ENCODE measurements at regions not wholly inside any gene's neighbourhood (a gene's known extent, or its start where the extent isn't known, plus 50 kb on each side); places are given as distances from the start of the nearest gene placed in this dataset.

GRCh38 chr12:77761286-77761685 is 69.4 kb upstream of the NAV3 start:
- CTCF ChIA-PET, result no interaction called here
- no peaks in the 10 kb centered on the region for H3K4me1 ChIP-seq (ENCODE audit: control insufficient read depth in 1 of 2, extremely low read depth in 1 of 2, insufficient read depth in 2 of 2, low read length in 2 of 2)
- Mint-ChIP-seq H3K36me3 (no peaks in the 10 kb centered on the region), H3K27me3 (no peaks in the 10 kb centered on the region), H3K27ac (no peak overlapping the region), H3K4me1 (no peaks in the 10 kb centered on the region), H3K4me3 (no peak overlapping the region), H3K9me3 (peaks cover 11 to 20% (median 17%) of the 10 kb centered on the region in 3 donors)
- H3K27me3 ChIP-seq (replicated peaks in 1 of 2; ENCODE audit: control insufficient read depth in 2 of 2, extremely low read depth in 1 of 2, insufficient read depth in 2 of 2, low read length in 1 of 2), result no peaks in the 10 kb centered on the region
- no peaks in the 10 kb centered on the region for H3K36me3 ChIP-seq (ENCODE audit: control insufficient read depth in 2 of 2, extremely low read depth in 1 of 2, insufficient read depth in 1 of 2, low read length in 1 of 2)
- POLR2A ChIA-PET, result interaction anchor here in 1 of 2 donors (0.6 kb wide), 1 partner anchor 659 kb away, joined by 3 read pairs; no protein-coding TSS in a partner anchor
- H3K4me3 ChIP-seq (ENCODE audit: control insufficient read depth in 1 of 2, extremely low read depth in 1 of 2, low read length in 1 of 2), result no peak overlapping the region
- no CpG with 5 or more reads among the region's 2 CpGs for WGBS (ENCODE audit: insufficient coverage)
- no peak overlapping the region for H3K27ac ChIP-seq (ENCODE audit: low read length)
- H3K9me3 ChIP-seq, result no peaks in the 10 kb centered on the region
- DNase-seq (no peak), ATAC-seq (replicated peaks in 1 of 4) (no peak)

- ChIA-PET POLR2A (interaction anchor here (0.6 kb wide), 2 partner anchors 83 to 658 kb away, joined by 3 read pairs; no protein-coding TSS in a partner anchor), CTCF (no interaction called here)
- ATAC-seq (replicated peaks in 1 of 4), result no peak
- no peaks in the 10 kb centered on the region for H3K36me3 ChIP-seq (ENCODE audit: control insufficient read depth in 2 of 2, extremely low read depth in 1 of 2, insufficient read depth in 1 of 2, low read length in 1 of 2)
- no peak for DNase-seq
- no peaks in the 10 kb centered on the region for H3K27me3 ChIP-seq (replicated peaks in 1 of 2; ENCODE audit: control insufficient read depth in 2 of 2, extremely low read depth in 1 of 2, insufficient read depth in 2 of 2, low read length in 1 of 2)
- H3K27ac ChIP-seq (ENCODE audit: low read length), result no peak overlapping the region
- H3K9me3 Mint-ChIP-seq, result peaks cover 9 to 20% (median 12%) of the 10 kb centered on the region in 3 donors
- WGBS (ENCODE audit: insufficient coverage), result 71% methylated on average over 4 of the region's 7 CpGs
- no peak overlapping the region for H3K4me3 Mint-ChIP-seq
- no peaks in the 10 kb centered on the region for H3K4me1 ChIP-seq (ENCODE audit: control insufficient read depth in 1 of 2, extremely low read depth in 1 of 2, insufficient read depth in 2 of 2, low read length in 2 of 2)
- no peaks in the 10 kb centered on the region for H3K36me3 Mint-ChIP-seq
- no peak overlapping the region for H3K4me3 ChIP-seq (ENCODE audit: control insufficient read depth in 1 of 2, extremely low read depth in 1 of 2, low read length in 1 of 2)
- H3K27me3 Mint-ChIP-seq, result no peaks in the 10 kb centered on the region
- no peaks in the 10 kb centered on the region for H3K4me1 Mint-ChIP-seq
- no peaks in the 10 kb centered on the region for H3K9me3 ChIP-seq
- no peak overlapping the region for H3K27ac Mint-ChIP-seq
Measured at GRCh38 chr12:77760271-77761025, 70.2 kb upstream of the NAV3 start.

- no peak overlapping the region for H3K4me3 ChIP-seq (ENCODE audit: control insufficient read depth in 1 of 2, extremely low read depth in 1 of 2, low read length in 1 of 2)
- Mint-ChIP-seq H3K36me3 (no peaks in the 10 kb centered on the region), H3K27me3 (no peaks in the 10 kb centered on the region), H3K27ac (no peak overlapping the region), H3K4me1 (no peaks in the 10 kb centered on the region), H3K4me3 (no peak overlapping the region), H3K9me3 (peaks cover 0 to 16% (median 2%) of the 10 kb centered on the region in 3 donors)
- no peaks in the 10 kb centered on the region for H3K9me3 ChIP-seq
- no peaks in the 10 kb centered on the region for H3K4me1 ChIP-seq (ENCODE audit: control insufficient read depth in 1 of 2, extremely low read depth in 1 of 2, insufficient read depth in 2 of 2, low read length in 2 of 2)
- no peaks in the 10 kb centered on the region for H3K27me3 ChIP-seq (replicated peaks in 1 of 2; ENCODE audit: control insufficient read depth in 2 of 2, extremely low read depth in 1 of 2, insufficient read depth in 2 of 2, low read length in 1 of 2)
- no peak for DNase-seq
- POLR2A ChIA-PET, result no interaction called here
- ATAC-seq (replicated peaks in 1 of 4), result no peak
- H3K27ac ChIP-seq (ENCODE audit: low read length), result no peak overlapping the region
- WGBS (ENCODE audit: insufficient coverage), result no CpG with 5 or more reads among the region's 4 CpGs
- CTCF ChIA-PET, result no interaction called here
- no peaks in the 10 kb centered on the region for H3K36me3 ChIP-seq (ENCODE audit: control insufficient read depth in 2 of 2, extremely low read depth in 1 of 2, insufficient read depth in 1 of 2, low read length in 1 of 2)
Measured at GRCh38 chr12:77754086-77754485, 76.6 kb upstream of the NAV3 start.

- no peaks in the 10 kb centered on the region for H3K4me1 ChIP-seq (ENCODE audit: control insufficient read depth in 1 of 2, extremely low read depth in 1 of 2, insufficient read depth in 2 of 2, low read length in 2 of 2)
- Mint-ChIP-seq H3K27me3 (no peaks in the 10 kb centered on the region), H3K27ac (no peak overlapping the region), H3K4me3 (no peak overlapping the region), H3K4me1 (no peaks in the 10 kb centered on the region), H3K36me3 (no peaks in the 10 kb centered on the region), H3K9me3 (peaks cover 0 to 20% (median 2%) of the 10 kb centered on the region in 3 donors)
- no peak overlapping the region for H3K27ac ChIP-seq (ENCODE audit: low read length)
- ATAC-seq (replicated peaks in 1 of 4), result no peak
- WGBS (ENCODE audit: insufficient coverage), result no CpG with 5 or more reads among the region's 2 CpGs
- H3K27me3 ChIP-seq (replicated peaks in 1 of 2; ENCODE audit: control insufficient read depth in 2 of 2, extremely low read depth in 1 of 2, insufficient read depth in 2 of 2, low read length in 1 of 2), result no peaks in the 10 kb centered on the region
- no peak overlapping the region for H3K4me3 ChIP-seq (ENCODE audit: control insufficient read depth in 1 of 2, extremely low read depth in 1 of 2, low read length in 1 of 2)
- H3K36me3 ChIP-seq (ENCODE audit: control insufficient read depth in 2 of 2, extremely low read depth in 1 of 2, insufficient read depth in 1 of 2, low read length in 1 of 2), result no peaks in the 10 kb centered on the region
- DNase-seq, result no peak
- ChIA-PET CTCF (no interaction called here), POLR2A (no interaction called here)
- H3K9me3 ChIP-seq, result no peaks in the 10 kb centered on the region
Measured at GRCh38 chr12:77751939-77752338, 78.8 kb upstream of the NAV3 start.

- H3K9me3 ChIP-seq, result no peaks in the 10 kb centered on the region
- DNase-seq (peak in 1 of 35 experiments; percentile 4), ATAC-seq (replicated peaks in 1 of 4) (no peak)
- no peak overlapping the region for H3K27ac ChIP-seq (ENCODE audit: low read length)
- H3K36me3 Mint-ChIP-seq, result no peaks in the 10 kb centered on the region
- no peaks in the 10 kb centered on the region for H3K4me1 Mint-ChIP-seq
- H3K27me3 ChIP-seq (replicated peaks in 1 of 2; ENCODE audit: control insufficient read depth in 2 of 2, extremely low read depth in 1 of 2, insufficient read depth in 2 of 2, low read length in 1 of 2), result no peaks in the 10 kb centered on the region
- WGBS (ENCODE audit: insufficient coverage), result no CpG with 5 or more reads among the region's 3 CpGs
- no peaks in the 10 kb centered on the region for H3K36me3 ChIP-seq (ENCODE audit: control insufficient read depth in 2 of 2, extremely low read depth in 1 of 2, insufficient read depth in 1 of 2, low read length in 1 of 2)
- H3K4me3 Mint-ChIP-seq, result no peak overlapping the region
- no peaks in the 10 kb centered on the region for H3K4me1 ChIP-seq (ENCODE audit: control insufficient read depth in 1 of 2, extremely low read depth in 1 of 2, insufficient read depth in 2 of 2, low read length in 2 of 2)
- ChIA-PET POLR2A (no interaction called here), CTCF (interaction anchor here in 1 of 2 donors (0.6 kb wide), 1 partner anchor 47 kb away, joined by 5 read pairs; no protein-coding TSS in a partner anchor)
- no peak overlapping the region for H3K27ac Mint-ChIP-seq
- H3K27me3 Mint-ChIP-seq, result no peaks in the 10 kb centered on the region
- H3K9me3 Mint-ChIP-seq, result peaks cover 2 to 15% (median 4%) of the 10 kb centered on the region in 3 donors
- H3K4me3 ChIP-seq (ENCODE audit: control insufficient read depth in 1 of 2, extremely low read depth in 1 of 2, low read length in 1 of 2), result no peak overlapping the region
Measured at GRCh38 chr12:77746096-77746495, 84.6 kb upstream of the NAV3 start.

GRCh38 chr12:77745624-77746023 is 85.1 kb upstream of the NAV3 start:
- H3K9me3 ChIP-seq, result no peaks in the 10 kb centered on the region
- WGBS (ENCODE audit: insufficient coverage), result no CpG with 5 or more reads among the region's 1 CpG
- Mint-ChIP-seq H3K4me1 (no peaks in the 10 kb centered on the region), H3K27me3 (no peaks in the 10 kb centered on the region), H3K27ac (no peak overlapping the region), H3K36me3 (no peaks in the 10 kb centered on the region), H3K4me3 (no peak overlapping the region), H3K9me3 (peaks cover 3 to 14% (median 4%) of the 10 kb centered on the region in 3 donors)
- H3K27me3 ChIP-seq (replicated peaks in 1 of 2; ENCODE audit: control insufficient read depth in 2 of 2, extremely low read depth in 1 of 2, insufficient read depth in 2 of 2, low read length in 1 of 2), result no peaks in the 10 kb centered on the region
- DNase-seq (no peak), ATAC-seq (replicated peaks in 1 of 4) (no peak)
- H3K27ac ChIP-seq (ENCODE audit: low read length), result no peak overlapping the region
- no peaks in the 10 kb centered on the region for H3K36me3 ChIP-seq (ENCODE audit: control insufficient read depth in 2 of 2, extremely low read depth in 1 of 2, insufficient read depth in 1 of 2, low read length in 1 of 2)
- no peaks in the 10 kb centered on the region for H3K4me1 ChIP-seq (ENCODE audit: control insufficient read depth in 1 of 2, extremely low read depth in 1 of 2, insufficient read depth in 2 of 2, low read length in 2 of 2)
- POLR2A ChIA-PET, result no interaction called here
- H3K4me3 ChIP-seq (ENCODE audit: control insufficient read depth in 1 of 2, extremely low read depth in 1 of 2, low read length in 1 of 2), result no peak overlapping the region
- CTCF ChIA-PET, result no interaction called here

All from T-cell (primary cell).